Stimulated activated CD8-positive, alpha-beta memory T cell treated with anti-CD3 and anti-CD28 coated beads, Interleukin-4, amount 100 ng/mL, for 24 hours (primary cell): ENCODE measurements at regions not wholly inside any gene's neighbourhood (a gene's known extent, or its start where the extent isn't known, plus 50 kb on each side); places are given as distances from the start of the nearest gene placed in this dataset.

Experiments used
- DNase-seq: peaks from one replicate; pipeline ENCODE4 v3.0.0-alpha.2; 2020; ENCODE audit warnings: low read depth

- DNase-seq: no peak
These were observed 2101.5 kb upstream of the TENM3 start for GRCh38 chr4:180141734-180142133.

- DNase-seq: no peak
These were observed 2094.5 kb upstream of the TENM3 start for GRCh38 chr4:180148737-180149136.

GRCh38 chr4:180150818-180151217 is 2092.4 kb upstream of the TENM3 start:
- DNase-seq: no peak

GRCh38 chr4:180152831-180153230 is 2090.4 kb upstream of the TENM3 start:
- DNase-seq: no peak

- DNase-seq: no peak
These were observed 2089.6 kb upstream of the TENM3 start for GRCh38 chr4:180153587-180153986.

- no peak for DNase-seq
These were observed 2086.5 kb upstream of the TENM3 start for GRCh38 chr4:180156684-180157083.

GRCh38 chr4:180160195-180160983 is 2082.8 kb upstream of the TENM3 start:
- no peak for DNase-seq

GRCh38 chr4:180164799-180165198 is 2078.4 kb upstream of the TENM3 start:
- no peak for DNase-seq

GRCh38 chr4:180169394-180169793 is 2073.8 kb upstream of the TENM3 start:
- DNase-seq: no peak

- DNase-seq: no peak
These were observed 2073.2 kb upstream of the TENM3 start for GRCh38 chr4:180169966-180170365.

- no peak for DNase-seq
These were observed 2064.1 kb upstream of the TENM3 start for GRCh38 chr4:180179146-180179545.

- DNase-seq: no peak
These were observed 2053.5 kb upstream of the TENM3 start for GRCh38 chr4:180189666-180190065.

- no peak for DNase-seq
These were observed 2052.8 kb upstream of the TENM3 start for GRCh38 chr4:180190382-180190781.

- DNase-seq: no peak
These were observed 2045.7 kb upstream of the TENM3 start for GRCh38 chr4:180197471-180197870.

GRCh38 chr4:180203349-180203748 is 2039.9 kb upstream of the TENM3 start:
- no peak for DNase-seq

GRCh38 chr4:180205276-180205675 is 2037.9 kb upstream of the TENM3 start:
- no peak for DNase-seq

GRCh38 chr4:180207921-180208320 is 2035.3 kb upstream of the TENM3 start:
- DNase-seq: no peak

- DNase-seq: no peak
These were observed 2026.1 kb upstream of the TENM3 start for GRCh38 chr4:180217070-180217469.

- no peak for DNase-seq
These were observed 2024.1 kb upstream of the TENM3 start for GRCh38 chr4:180219080-180219479.

- DNase-seq: no peak
These were observed 2017.2 kb upstream of the TENM3 start for GRCh38 chr4:180225977-180226376.

GRCh38 chr4:180234730-180235129 is 2008.5 kb upstream of the TENM3 start:
- no peak for DNase-seq

- DNase-seq: no peak
These were observed 2002.5 kb upstream of the TENM3 start for GRCh38 chr4:180240670-180241069.

GRCh38 chr4:180253419-180253818 is 1989.8 kb upstream of the TENM3 start:
- no peak for DNase-seq

GRCh38 chr4:180261346-180261745 is 1981.9 kb upstream of the TENM3 start:
- DNase-seq: no peak
